ENCODE measurements at regions not wholly inside any gene's neighbourhood (a gene's known extent, or its start where the extent isn't known, plus 50 kb on each side); places are given as distances from the start of the nearest gene placed in this dataset.
"Not testable (repeated sequence)": the region's sequence is repeated elsewhere in the genome, so short reads cannot be mapped to it uniquely, and the experiment has no call there.

DNA sequence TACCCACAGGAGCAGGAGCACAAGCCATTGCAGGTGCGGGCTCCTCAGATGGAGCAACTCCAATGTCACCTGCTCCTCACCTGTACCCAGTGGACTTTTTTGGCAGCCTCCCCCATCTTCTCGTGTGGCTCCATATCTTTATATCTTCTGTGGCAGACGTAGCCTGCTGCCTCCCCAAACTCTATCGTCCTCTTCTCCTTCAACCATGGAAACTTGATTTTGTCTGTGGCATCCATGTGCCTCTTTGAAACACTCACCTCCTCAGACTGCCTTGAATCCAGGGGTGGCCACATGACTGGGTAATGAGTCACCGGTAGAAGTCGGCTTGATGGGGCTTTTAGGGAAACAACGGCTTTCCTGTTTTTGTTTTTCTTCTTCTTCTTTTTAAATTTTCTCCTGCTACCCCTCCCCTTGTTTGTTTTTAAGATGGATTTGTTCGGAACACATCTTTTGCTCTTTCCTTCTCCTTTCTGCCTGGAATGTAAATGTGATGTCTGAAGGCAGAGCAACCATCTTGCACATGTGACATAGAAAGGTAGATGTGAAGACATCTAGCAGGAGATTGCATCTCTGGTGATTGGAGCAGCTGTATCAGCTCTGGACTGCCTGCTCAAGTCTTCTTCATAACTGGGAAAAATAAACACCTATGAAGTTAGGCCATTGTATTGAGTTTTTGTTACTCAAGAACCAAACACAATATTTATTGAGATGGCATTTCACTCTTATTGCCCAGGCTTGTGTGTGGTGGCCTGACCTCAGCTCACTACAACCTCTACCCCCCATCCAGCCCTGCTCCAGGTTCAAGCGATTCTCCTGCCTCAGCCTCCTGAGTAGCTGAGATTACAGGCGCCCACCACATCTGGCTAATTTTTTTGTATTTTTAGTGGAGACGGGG is 69.9 kb upstream of the DDR1 start:
- Histone ChIP-seq H3K4me2 (no peak overlapping the region), H3K9me2 (replicated peaks; ENCODE audit: insufficient read depth) (no peaks in the 10 kb centered on the region), H3K36me3 (replicated peaks; ENCODE audit: insufficient read depth, low read depth) (no peaks in the 10 kb centered on the region), H3K4me1 (ENCODE audit: insufficient read depth) (peaks cover 21% of the 10 kb centered on the region), H3K4me3 (no peak overlapping the region), H4K20me1 (ENCODE audit: insufficient read depth, poor library complexity, severe bottlenecking) (no peaks in the 10 kb centered on the region), H3K27ac (peak overlapping the region; percentile 94), H2AFZ (peak overlapping the region; percentile 15), H3K27me3 (no peaks in the 10 kb centered on the region), H3K79me2 (no peaks in the 10 kb centered on the region), H3K9me3 (ENCODE audit: low read depth) (no peaks in the 10 kb centered on the region)
- peak; percentile 60 for DNase-seq (ENCODE audit: low spot score)
- WGBS (ENCODE audit: low lambda C conversion rate, missing lambda C conversion rate) = 73% methylated on average over 11 of the region's 11 CpGs
- no peak for TF ChIP-seq EZH2phosphoT487 (IDR thresholded peaks at IDR 0.05; ENCODE audit: low read depth, severe bottlenecking, unreplicated experiment)
- TF ChIP-seq EZH2 (IDR thresholded peaks at IDR 0.05; ENCODE audit: borderline replicate concordance) = no peak
- TF ChIP-seq, protein P1, sequence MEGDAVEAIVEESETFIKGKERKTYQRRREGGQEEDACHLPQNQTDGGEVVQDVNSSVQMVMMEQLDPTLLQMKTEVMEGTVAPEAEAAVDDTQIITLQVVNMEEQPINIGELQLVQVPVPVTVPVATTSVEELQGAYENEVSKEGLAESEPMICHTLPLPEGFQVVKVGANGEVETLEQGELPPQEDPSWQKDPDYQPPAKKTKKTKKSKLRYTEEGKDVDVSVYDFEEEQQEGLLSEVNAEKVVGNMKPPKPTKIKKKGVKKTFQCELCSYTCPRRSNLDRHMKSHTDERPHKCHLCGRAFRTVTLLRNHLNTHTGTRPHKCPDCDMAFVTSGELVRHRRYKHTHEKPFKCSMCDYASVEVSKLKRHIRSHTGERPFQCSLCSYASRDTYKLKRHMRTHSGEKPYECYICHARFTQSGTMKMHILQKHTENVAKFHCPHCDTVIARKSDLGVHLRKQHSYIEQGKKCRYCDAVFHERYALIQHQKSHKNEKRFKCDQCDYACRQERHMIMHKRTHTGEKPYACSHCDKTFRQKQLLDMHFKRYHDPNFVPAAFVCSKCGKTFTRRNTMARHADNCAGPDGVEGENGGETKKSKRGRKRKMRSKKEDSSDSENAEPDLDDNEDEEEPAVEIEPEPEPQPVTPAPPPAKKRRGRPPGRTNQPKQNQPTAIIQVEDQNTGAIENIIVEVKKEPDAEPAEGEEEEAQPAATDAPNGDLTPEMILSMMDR (IDR thresholded peaks at IDR 0.05; ENCODE audit: poor library complexity) = no peak

DNA sequence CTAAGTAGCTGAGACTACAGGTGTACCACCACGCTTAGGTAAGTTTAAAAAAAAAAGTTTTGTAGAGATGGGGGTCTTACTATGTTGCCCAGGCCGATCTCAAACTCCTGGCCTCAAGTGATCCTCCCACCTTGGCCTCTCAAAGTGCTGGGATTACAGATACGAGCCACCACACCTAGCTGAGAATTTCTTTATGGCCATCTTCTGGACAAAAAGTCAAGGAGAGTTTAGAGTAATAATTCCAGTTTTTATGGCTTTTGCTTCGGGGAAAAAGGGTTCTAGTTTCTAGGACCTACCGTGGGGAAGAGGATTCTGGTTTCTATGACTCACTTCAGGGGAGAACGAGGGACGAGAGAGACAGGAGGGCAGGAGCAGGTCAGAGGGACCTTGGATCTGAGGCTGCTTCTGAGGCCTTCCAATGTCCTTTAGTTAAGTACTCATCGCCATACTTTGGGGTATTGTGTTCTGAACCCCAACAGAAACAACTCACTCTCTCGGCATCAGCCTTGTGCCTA is 69.3 kb upstream of the IER3 start:
- H4K20me1 ChIP-seq (ENCODE audit: insufficient read depth, poor library complexity, severe bottlenecking) = no peaks in the 10 kb centered on the region
- H3K4me1 ChIP-seq (ENCODE audit: insufficient read depth) = peaks cover 17% of the 10 kb centered on the region
- no peaks in the 10 kb centered on the region for H3K9me3 ChIP-seq (ENCODE audit: low read depth)
- no peak overlapping the region for H3K4me2 ChIP-seq
- no peaks in the 10 kb centered on the region for H3K27me3 ChIP-seq
- H2AFZ ChIP-seq = no peak overlapping the region
- DNase-seq (ENCODE audit: low spot score) = peak; percentile 42
- peak overlapping the region; percentile 94 for H3K27ac ChIP-seq
- H3K4me3 ChIP-seq = no peak overlapping the region
- no peaks in the 10 kb centered on the region for H3K9me2 ChIP-seq (replicated peaks; ENCODE audit: insufficient read depth)
- H3K79me2 ChIP-seq = no peaks in the 10 kb centered on the region
- TF ChIP-seq EZH2phosphoT487 (IDR thresholded peaks at IDR 0.05; ENCODE audit: low read depth, severe bottlenecking, unreplicated experiment) (no peak), EZH2 (IDR thresholded peaks at IDR 0.05; ENCODE audit: borderline replicate concordance) (no peak)
- TF ChIP-seq, protein P1 (IDR thresholded peaks at IDR 0.05; ENCODE audit: poor library complexity) = no peak
- WGBS (ENCODE audit: low lambda C conversion rate, missing lambda C conversion rate) = 61% methylated on average over 9 of the region's 9 CpGs
- no peaks in the 10 kb centered on the region for H3K36me3 ChIP-seq (replicated peaks; ENCODE audit: insufficient read depth, low read depth)

DNA sequence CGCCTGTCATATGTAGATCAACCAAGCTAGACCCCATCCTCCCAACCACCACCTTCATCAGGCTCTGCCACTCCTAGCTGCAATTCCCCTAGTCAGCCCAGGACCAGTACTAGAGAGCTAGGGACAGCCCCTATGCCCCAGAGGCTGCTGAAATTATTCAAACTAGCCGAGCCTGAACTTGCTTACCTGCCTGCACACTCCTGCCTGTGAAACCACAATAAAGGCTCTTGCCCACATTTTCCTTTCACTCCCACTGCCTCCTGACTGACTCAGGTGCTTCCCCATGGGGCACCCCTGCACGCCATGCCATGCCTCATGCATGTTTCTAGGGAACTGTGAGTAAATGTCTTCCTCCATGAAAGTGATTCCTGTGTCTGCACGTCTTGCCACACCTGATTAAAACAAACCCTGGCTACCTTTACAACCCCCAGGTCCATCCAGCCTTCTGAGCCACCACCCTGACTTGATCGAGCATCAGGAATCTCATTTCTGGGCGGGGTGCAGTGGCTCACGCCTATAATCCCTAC is 66.5 kb upstream of the IER3 start:
- Histone ChIP-seq H3K27ac (peak overlapping the region; percentile 52), H3K4me1 (ENCODE audit: insufficient read depth) (peaks cover 16% of the 10 kb centered on the region), H3K9me3 (ENCODE audit: low read depth) (no peaks in the 10 kb centered on the region), H2AFZ (no peak overlapping the region), H3K79me2 (no peaks in the 10 kb centered on the region), H3K36me3 (replicated peaks; ENCODE audit: insufficient read depth, low read depth) (no peaks in the 10 kb centered on the region), H4K20me1 (ENCODE audit: insufficient read depth, poor library complexity, severe bottlenecking) (no peaks in the 10 kb centered on the region), H3K4me2 (no peak overlapping the region), H3K4me3 (no peak overlapping the region), H3K27me3 (no peaks in the 10 kb centered on the region), H3K9me2 (replicated peaks; ENCODE audit: insufficient read depth) (no peaks in the 10 kb centered on the region)
- TF ChIP-seq EZH2phosphoT487 (IDR thresholded peaks at IDR 0.05; ENCODE audit: low read depth, severe bottlenecking, unreplicated experiment) (no peak), EZH2 (IDR thresholded peaks at IDR 0.05; ENCODE audit: borderline replicate concordance) (no peak)
- TF ChIP-seq, protein P1 (IDR thresholded peaks at IDR 0.05; ENCODE audit: poor library complexity) = no peak
- peak; percentile 51 for DNase-seq (ENCODE audit: low spot score)
- 63% methylated on average over 7 of the region's 7 CpGs for WGBS (ENCODE audit: low lambda C conversion rate, missing lambda C conversion rate)

DNA sequence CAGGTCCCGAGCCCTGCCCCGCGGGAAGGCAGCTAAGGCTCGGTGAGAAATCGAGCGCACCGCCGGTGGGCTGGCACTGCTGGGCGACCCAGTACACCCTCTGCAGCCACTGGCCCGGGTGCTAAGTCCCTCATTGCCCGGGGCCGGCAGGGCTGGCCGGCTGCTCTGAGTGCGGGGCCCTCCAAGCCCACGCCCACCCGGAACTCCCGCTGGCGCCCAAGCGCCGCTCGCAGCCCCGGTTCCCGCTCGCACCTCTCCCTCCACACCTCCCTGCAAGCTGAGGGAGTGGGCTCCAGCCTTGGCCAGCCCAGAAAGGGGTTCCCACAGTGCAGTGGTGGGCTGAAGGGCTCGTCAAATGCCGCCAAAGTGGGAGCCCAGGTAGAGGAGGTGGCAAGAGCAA is 63.2 kb upstream of the IER3 start:
- H3K36me3 ChIP-seq (replicated peaks; ENCODE audit: insufficient read depth, low read depth); H3K4me2 ChIP-seq; H3K9me3 ChIP-seq (ENCODE audit: low read depth); DNase-seq (ENCODE audit: low spot score); H2AFZ ChIP-seq; H3K4me1 ChIP-seq (ENCODE audit: insufficient read depth); H3K79me2 ChIP-seq; H3K27me3 ChIP-seq; H3K4me3 ChIP-seq; H3K27ac ChIP-seq; H4K20me1 ChIP-seq (ENCODE audit: insufficient read depth, poor library complexity, severe bottlenecking); H3K9me2 ChIP-seq (replicated peaks; ENCODE audit: insufficient read depth): not testable (repeated sequence)
- WGBS (ENCODE audit: low lambda C conversion rate, missing lambda C conversion rate) = 100% methylated on average over 5 of the region's 26 CpGs
